WTC11 (cell line): ENCODE measurements at regions not wholly inside any gene's neighbourhood (a gene's known extent, or its start where the extent isn't known, plus 50 kb on each side); places are given as distances from the start of the nearest gene placed in this dataset.

Experiments
- ATF2 ChIP-seq: sonication (generic); formaldehyde crosslinking; IDR thresholded peaks from 2 replicates; pipeline ENCODE4 v1.8.1; 2022; ENCODE audit warnings: low read depth, missing genetic modification reagents, borderline replicate concordance
- CREB1 ChIP-seq: sonication (generic); formaldehyde crosslinking; IDR thresholded peaks from 2 replicates; pipeline ENCODE4 v1.8.0; 2023; ENCODE audit warnings: mild to moderate bottlenecking, missing genetic modification reagents
- CTCF ChIP-seq: fragments of 200-600 bp; IDR thresholded peaks from 2 replicates; pipeline ENCODE4 v1.8.0; 2022; ENCODE audit warnings: antibody characterized with exemption
- E2F4 ChIP-seq: sonication (generic); formaldehyde crosslinking; IDR thresholded peaks from 2 replicates; pipeline ENCODE4 v1.8.1; 2022; ENCODE audit warnings: low read depth, mild to moderate bottlenecking, moderate library complexity, missing genetic modification reagents, borderline replicate concordance
- GABPB1 ChIP-seq: sonication (generic); formaldehyde crosslinking; IDR thresholded peaks from 2 replicates; pipeline ENCODE4 v1.8.1; 2023; ENCODE audit warnings: mild to moderate bottlenecking, missing genetic modification reagents
- JUN ChIP-seq: sonication (generic); formaldehyde crosslinking; IDR thresholded peaks from 2 replicates; pipeline ENCODE4 v1.8.0; 2023; ENCODE audit warnings: mild to moderate bottlenecking, missing genetic modification reagents
- MLX ChIP-seq: sonication (generic); formaldehyde crosslinking; IDR thresholded peaks from 2 replicates; pipeline ENCODE4 v1.8.1; 2023; ENCODE audit warnings: mild to moderate bottlenecking, missing genetic modification reagents, moderate library complexity
- NFE2L1 ChIP-seq: sonication (generic); formaldehyde crosslinking; IDR thresholded peaks from 2 replicates; pipeline ENCODE4 v1.8.1; 2023; ENCODE audit warnings: missing genetic modification reagents
- NR2C2 ChIP-seq: sonication (generic); formaldehyde crosslinking; IDR thresholded peaks from 2 replicates; pipeline ENCODE4 v1.8.0; 2022; ENCODE audit warnings: mild to moderate bottlenecking, missing genetic modification reagents
- NR3C1 ChIP-seq: sonication (generic); formaldehyde crosslinking; conservative IDR thresholded peaks from 2 replicates; pipeline ENCODE4 v1.8.1; 2023; ENCODE audit warnings: low read depth, mild to moderate bottlenecking, missing genetic modification reagents
- SP1 ChIP-seq: sonication (generic); formaldehyde crosslinking; conservative IDR thresholded peaks from 2 replicates; pipeline ENCODE4 v1.8.1; 2022; ENCODE audit warnings: missing genetic modification reagents
- TEAD1 ChIP-seq: sonication (generic); formaldehyde crosslinking; IDR thresholded peaks from 2 replicates; pipeline ENCODE4 v1.8.0; 2022; ENCODE audit warnings: mild to moderate bottlenecking, missing genetic modification reagents
- ZBTB43 ChIP-seq: sonication (generic); formaldehyde crosslinking; IDR thresholded peaks from 2 replicates; pipeline ENCODE4 v1.8.1; 2023; ENCODE audit warnings: mild to moderate bottlenecking, missing genetic modification reagents
- ZNF138 ChIP-seq: sonication (generic); formaldehyde crosslinking; conservative IDR thresholded peaks from 2 replicates; pipeline ENCODE4 v1.8.1; 2022; ENCODE audit warnings: mild to moderate bottlenecking, moderate library complexity, missing genetic modification reagents

- no peak for TF ChIP-seq MLX (CRISPR knock-in tag)
- no peak for TF ChIP-seq CREB1 (CRISPR knock-in tag)
- TF ChIP-seq CTCF: no peak
- no peak for TF ChIP-seq ZNF138 (CRISPR knock-in tag)
- no peak for TF ChIP-seq JUN (CRISPR knock-in tag)
- no peak for TF ChIP-seq SP1
- TF ChIP-seq TEAD1 (CRISPR knock-in tag): no peak
- TF ChIP-seq NR3C1 (CRISPR knock-in tag): no peak
- TF ChIP-seq NFE2L1 (CRISPR knock-in tag): no peak
- TF ChIP-seq NR2C2 (CRISPR knock-in tag): no peak
- TF ChIP-seq ATF2 (CRISPR knock-in tag): no peak
- TF ChIP-seq GABPB1 (CRISPR knock-in tag): no peak
- no peak for TF ChIP-seq E2F4 (CRISPR knock-in tag)
- TF ChIP-seq ZBTB43 (CRISPR knock-in tag): no peak
Observed at GRCh38 chr17:68775969-68776368, 174.8 kb upstream of the FAM20A start.
